ENCODE measurements at regions not wholly inside any gene's neighbourhood (a gene's known extent, or its start where the extent isn't known, plus 50 kb on each side); places are given as distances from the start of the nearest gene placed in this dataset.

DNA sequence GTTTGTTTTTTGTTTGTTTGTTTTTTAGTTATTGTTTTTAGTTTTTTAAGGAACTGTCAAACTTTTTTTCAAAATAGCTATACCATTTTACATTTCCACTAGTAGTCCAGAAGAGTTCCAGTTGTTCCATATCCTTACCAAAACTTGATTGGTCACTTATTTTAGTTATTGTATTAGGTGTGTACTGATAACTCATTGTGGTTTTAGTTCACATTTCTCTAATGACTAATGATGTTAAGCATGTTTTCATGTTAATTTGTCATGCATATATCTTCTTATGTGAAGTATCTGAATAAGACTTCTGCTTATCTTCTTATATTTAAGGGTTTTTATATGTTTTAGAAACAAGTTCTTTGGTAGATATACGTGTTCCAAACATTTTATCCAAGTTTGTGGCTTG, 89.5 kb downstream of the CD200R1L start:
- Histone ChIP-seq H3K23ac (ENCODE audit: insufficient read length, low read depth, low read length) (no peak overlapping the region), H2AK5ac (ENCODE audit: insufficient read length, low read length) (no peak overlapping the region), H3K18ac (ENCODE audit: insufficient read length, low read depth, low read length) (no peak overlapping the region), H3K27ac (ENCODE audit: insufficient read length, low read depth, low read length) (no peak overlapping the region), H3K79me2 (ENCODE audit: insufficient read depth, low read length) (no peaks in the 10 kb centered on the region), H3K14ac (ENCODE audit: insufficient read depth, low read length) (no peak overlapping the region), H2BK20ac (ENCODE audit: low read depth, low read length, poor library complexity, severe bottlenecking) (no peak overlapping the region), H3K9me3 (ENCODE audit: control insufficient read depth, low read depth, low read length) (no peaks in the 10 kb centered on the region), H2BK12ac (ENCODE audit: insufficient read length, low read depth, low read length) (no peak overlapping the region), H4K91ac (ENCODE audit: insufficient read length, low read depth, low read length) (no peak overlapping the region), H3K4ac (ENCODE audit: low read depth, low read length) (no peak overlapping the region), H2AFZ (ENCODE audit: low read length) (no peak overlapping the region), H4K5ac (ENCODE audit: insufficient read length, low read depth, low read length) (no peak overlapping the region), H3K4me2 (ENCODE audit: insufficient read depth, insufficient read length, low read length) (no peak overlapping the region), H3K4me1 (ENCODE audit: insufficient read depth, low read length) (no peaks in the 10 kb centered on the region), H2BK120ac (ENCODE audit: low read depth, low read length, poor library complexity, severe bottlenecking) (no peak overlapping the region), H2BK5ac (ENCODE audit: insufficient read length, low read length) (no peak overlapping the region), H4K20me1 (ENCODE audit: control insufficient read depth, insufficient read depth, insufficient read length) (no peaks in the 10 kb centered on the region), H3K79me1 (ENCODE audit: insufficient read depth, low read depth, low read length, poor library complexity, severe bottlenecking) (no peaks in the 10 kb centered on the region), H3K9ac (ENCODE audit: extremely low read depth, insufficient read length, low read length) (no peak overlapping the region), H4K8ac (replicated peaks; ENCODE audit: insufficient read length, low read depth, low read length) (no peak overlapping the region), H3K27me3 (ENCODE audit: insufficient read depth, low read length) (no peaks in the 10 kb centered on the region), H3K23me2 (ENCODE audit: insufficient read length, low read depth, low read length, poor library complexity, severe bottlenecking) (no peaks in the 10 kb centered on the region), H2BK15ac (ENCODE audit: low read depth, low read length) (no peak overlapping the region), H3K56ac (ENCODE audit: insufficient read length, low read depth, low read length) (no peak overlapping the region), H3T11ph (ENCODE audit: low read length) (no peak overlapping the region)
- H3K36me3 Mint-ChIP-seq (ENCODE audit: insufficient read depth in 1 of 3, low read depth in 3 of 3), result peaks cover 0 to 4% (median 3%) of the 10 kb centered on the region in 3 experiments; a peak in 4 of 7 replicates
- no CpG with 5 or more reads among the region's 1 CpG for WGBS (ENCODE audit: extremely low coverage, insufficient read length, low lambda C conversion rate)
- no peak overlapping the region for H3K4me3 Mint-ChIP-seq
- peaks cover 7 to 8% of the 10 kb centered on the region in 2 experiments; a peak in 3 of 5 replicates for H3K9me3 Mint-ChIP-seq
- no peak overlapping the region for H3K27ac Mint-ChIP-seq
- no peak for DNase-seq
- peaks cover 3 to 4% of the 10 kb centered on the region in 2 experiments; a peak in 3 of 4 replicates for H3K4me1 Mint-ChIP-seq
- H3K27me3 Mint-ChIP-seq (ENCODE audit: low read depth), result no peaks in the 10 kb centered on the region
- TF ChIP-seq, protein P1, sequence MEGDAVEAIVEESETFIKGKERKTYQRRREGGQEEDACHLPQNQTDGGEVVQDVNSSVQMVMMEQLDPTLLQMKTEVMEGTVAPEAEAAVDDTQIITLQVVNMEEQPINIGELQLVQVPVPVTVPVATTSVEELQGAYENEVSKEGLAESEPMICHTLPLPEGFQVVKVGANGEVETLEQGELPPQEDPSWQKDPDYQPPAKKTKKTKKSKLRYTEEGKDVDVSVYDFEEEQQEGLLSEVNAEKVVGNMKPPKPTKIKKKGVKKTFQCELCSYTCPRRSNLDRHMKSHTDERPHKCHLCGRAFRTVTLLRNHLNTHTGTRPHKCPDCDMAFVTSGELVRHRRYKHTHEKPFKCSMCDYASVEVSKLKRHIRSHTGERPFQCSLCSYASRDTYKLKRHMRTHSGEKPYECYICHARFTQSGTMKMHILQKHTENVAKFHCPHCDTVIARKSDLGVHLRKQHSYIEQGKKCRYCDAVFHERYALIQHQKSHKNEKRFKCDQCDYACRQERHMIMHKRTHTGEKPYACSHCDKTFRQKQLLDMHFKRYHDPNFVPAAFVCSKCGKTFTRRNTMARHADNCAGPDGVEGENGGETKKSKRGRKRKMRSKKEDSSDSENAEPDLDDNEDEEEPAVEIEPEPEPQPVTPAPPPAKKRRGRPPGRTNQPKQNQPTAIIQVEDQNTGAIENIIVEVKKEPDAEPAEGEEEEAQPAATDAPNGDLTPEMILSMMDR (conservative IDR thresholded peaks at IDR 0.05), result no peak

Data from H9 (cell line).